ENCODE measurements at regions not wholly inside any gene's neighbourhood (a gene's known extent, or its start where the extent isn't known, plus 50 kb on each side); places are given as distances from the start of the nearest gene placed in this dataset.

DNA sequence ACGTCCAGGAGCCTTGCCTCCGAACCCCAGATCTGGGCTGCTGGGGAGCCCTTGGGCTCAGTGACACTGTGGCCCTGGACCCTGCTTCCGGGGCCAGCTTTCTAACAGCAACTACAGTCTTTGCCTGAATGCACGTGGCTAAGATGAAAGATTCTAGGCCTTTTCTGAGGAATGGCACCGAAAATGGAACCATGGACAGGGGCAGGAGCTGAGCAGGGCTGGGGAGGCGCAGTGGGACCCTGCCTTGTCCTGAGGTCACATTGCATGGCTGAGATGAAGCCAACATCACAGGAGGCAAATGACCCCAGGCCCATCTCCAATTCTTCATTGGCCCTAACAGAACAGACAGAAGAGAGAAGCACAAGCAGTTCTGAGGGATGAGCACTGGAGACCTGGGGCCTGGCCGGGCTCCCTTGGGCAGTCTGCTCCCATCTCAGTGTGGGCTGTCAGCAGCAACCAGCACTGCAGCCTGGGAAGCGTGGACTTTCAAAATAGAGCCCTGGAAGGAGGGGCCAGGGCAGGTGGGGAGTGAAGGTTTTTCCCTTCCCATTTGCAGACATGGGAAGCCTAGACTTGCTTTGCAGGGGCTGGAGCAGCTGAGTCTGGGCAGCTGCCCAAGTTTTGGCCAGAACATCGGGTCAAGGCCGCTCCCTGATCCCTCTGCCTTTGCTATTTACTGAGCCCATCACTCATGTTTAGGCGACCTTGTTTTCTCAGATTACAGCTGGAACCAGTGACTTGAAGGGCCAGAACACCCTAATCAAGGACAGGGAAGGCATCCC lies 114.4 kb upstream of the TCERG1L start:
- no peak for DNase-seq

DNA sequence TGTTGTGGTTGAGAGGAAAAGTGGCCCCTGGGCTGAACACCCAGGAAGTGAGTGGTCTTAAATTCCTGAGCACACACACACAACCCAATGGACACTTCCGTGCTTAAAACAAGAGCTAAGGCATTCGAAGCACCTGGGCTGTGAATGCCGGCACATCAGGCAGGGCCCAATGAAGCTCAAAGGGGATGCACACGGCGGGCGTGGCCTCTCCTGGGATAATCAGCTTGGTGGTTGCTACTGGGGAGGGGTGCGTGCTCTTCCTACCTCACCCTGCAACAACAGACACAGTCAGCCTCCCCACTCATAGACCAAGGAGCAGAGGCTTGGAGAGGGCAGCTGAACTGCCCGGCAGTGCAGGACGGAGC lies 115.0 kb upstream of the TCERG1L start:
- no peak for DNase-seq

DNA sequence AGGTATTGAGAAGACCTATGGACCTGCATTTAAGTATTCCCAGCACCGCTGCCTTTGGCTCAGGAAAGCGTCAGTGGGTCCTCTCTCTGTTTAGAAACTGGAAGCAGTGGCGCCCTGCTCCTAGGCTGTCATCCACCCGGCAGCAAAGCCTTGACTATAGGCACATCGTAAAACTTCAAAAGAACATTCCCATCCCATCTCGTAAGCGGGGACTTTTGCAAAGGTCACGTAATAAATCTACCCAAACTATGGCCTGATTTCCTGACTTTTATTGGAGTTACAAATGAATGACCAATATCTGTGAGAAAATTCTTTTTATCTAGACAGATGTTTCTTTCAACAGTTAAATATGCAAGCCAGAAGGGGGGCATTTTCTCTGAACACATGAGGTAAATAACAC lies 115.8 kb upstream of the TCERG1L start:
- DNase-seq = no peak

DNA sequence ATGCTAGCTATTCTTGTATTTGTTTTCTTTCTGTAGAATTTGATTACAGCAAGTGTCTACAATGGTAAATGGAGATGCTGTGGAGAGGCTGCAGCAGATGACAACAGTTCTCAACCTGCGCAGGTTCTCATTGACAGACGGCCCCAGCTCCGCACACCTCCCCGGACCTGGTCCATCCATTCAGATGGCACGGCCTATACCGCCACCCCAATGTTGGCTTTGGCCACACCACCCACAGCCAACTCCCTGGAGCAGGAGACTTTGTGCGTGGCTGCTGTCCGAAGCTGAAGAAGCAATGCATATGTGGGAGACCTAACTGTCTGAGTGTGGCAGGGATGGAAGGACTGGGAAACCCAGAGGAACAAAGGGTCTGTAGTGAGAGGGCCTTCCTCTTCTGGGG lies 116.4 kb upstream of the TCERG1L start:
- no peak for DNase-seq

DNA sequence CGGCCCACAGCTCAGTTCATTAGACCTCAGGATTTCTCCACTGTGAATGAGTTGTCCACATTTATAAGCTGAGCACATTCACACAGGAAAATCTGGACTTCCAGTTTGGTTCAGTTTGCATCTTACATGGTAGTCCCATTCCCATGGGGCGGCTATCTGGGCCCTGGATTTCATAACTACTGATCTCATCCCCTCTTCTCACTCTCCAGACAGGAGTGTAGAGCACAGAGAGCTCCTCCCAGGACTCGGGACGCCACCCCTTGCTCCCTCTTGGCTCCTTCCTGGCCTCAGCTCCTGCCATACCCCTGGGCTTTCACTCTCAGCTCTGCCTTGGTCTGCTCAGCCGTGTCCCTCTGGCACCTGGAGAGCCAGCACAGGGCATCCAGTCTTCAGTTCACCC lies 117.6 kb upstream of the TCERG1L start:
- no peak for DNase-seq

DNA sequence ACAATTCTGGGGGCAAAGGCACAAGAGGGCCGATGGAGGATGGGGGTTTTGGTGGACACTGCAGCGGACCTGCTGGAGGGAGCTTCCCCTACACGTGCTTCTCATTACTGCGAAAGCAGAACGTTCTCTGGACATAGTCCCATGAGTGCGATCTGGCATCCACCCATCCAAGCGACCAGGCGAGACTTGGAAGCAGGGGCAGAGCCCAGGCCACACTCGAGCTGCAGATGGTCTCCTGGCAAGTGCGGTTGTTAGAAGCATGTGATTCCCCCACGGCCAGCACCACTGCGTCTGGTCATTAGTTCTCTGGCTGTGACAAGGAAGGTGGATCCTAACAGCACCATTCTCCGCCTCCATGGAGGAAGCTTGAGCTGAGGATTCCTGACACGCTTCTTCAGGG lies 118.4 kb upstream of the TCERG1L start:
- no peak for DNase-seq

DNA sequence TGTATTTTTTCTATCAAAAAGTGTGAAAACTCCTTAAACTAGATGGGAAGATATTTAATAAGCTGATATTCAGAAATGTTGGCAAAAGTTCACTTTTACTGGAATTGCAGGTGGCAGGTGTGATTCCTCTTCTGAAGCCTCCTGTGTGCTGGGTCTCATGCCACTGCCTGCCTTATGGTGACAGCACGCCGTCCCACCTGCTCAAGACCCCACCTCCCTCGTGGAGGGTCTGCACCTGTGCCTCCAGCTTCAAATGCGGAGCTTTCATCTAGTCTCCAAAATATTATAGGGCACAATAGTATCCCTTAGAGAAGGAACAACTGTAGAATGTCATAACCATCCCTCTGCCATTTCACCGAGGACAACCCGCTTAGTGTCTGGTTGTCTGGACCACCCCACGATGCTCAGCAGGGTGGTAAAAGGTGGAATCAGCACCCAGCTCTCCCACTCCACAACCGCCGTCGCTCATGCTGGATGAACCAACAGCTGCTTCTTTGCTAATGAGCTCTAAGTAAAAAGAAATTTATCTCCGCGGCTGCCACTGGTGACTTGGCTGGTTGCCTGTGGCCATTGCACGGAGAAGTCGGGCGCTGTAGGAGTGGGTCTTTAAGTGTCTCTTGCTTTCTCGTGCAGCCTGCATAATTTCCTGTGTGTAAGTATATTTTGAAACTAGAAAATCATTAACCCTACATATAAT lies 119.3 kb upstream of the TCERG1L start:
- no peak for DNase-seq

DNA sequence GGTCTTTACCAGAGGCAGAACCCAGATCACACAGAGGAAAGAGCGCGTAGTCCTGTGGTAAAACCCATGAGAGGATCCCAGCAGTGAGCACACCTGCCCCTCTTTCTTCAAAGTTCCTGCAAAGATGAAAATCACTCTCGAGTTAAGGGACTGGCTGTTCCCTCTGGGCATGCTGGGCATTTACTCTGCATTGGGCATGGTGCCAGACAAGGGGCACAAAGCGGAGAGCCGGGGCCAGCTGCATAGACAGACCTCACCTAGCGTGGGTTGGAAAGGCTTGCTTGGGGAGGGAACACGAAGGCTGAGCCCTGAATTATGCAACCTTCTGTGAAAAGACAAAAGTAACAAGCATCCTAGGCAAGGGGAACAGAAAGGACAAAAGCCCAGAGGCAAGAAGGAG lies 120.0 kb upstream of the TCERG1L start:
- DNase-seq = no peak

DNA sequence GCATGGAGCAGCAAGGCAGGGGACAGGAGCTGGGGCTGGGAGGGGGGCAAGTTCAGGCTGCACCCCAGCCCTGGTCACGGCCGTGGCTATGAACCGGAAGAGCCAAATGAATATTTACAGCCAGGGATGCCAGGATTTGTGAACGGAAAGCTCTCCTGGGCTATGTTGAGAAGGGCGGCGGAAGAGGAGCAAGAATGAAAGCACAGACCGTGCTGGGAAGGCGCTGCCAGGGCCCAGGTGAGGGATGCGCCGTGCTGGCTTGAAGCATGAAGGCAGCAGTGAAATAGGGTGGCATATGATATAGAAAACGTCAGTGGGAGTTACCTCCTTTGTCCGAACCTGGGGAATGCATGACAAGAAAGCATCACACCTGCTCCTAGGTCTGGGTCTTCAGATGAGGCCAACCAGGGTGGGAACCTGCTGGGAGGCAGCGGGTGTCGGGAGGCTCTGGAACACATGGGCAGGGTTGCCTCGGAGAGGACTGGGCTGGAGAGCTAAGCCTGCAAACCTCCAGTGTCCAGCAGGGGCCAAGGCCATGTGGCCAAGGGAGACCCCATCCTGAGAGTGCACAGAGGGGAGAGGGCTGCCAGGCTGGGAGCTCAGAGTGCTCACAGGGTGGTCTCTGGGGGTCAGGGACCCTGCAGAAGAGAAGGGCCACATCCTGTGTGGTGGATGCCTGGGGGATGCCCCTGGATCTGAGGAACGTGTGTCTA lies 120.6 kb upstream of the TCERG1L start:
- DNase-seq = no peak

DNA sequence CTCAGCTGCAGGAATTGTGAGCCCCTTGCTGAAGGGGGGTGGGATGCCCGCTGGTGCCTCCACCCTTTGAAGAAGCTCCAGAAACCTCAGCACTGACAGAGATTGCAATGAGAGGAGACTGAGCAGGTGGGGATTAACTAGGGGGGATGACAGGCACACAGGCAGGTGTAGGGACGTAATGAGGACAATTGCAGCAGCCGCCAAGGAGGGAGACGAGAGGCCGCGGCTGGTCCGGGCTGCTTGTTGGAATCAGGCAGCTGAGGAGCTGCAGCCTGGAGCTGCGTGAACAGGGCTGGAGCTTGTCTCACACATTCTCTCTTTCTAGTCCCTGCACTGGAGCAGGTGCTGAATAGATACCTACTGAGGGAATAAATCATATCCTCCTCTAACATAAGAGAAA lies 122.0 kb upstream of the TCERG1L start:
- no peak for DNase-seq

DNA sequence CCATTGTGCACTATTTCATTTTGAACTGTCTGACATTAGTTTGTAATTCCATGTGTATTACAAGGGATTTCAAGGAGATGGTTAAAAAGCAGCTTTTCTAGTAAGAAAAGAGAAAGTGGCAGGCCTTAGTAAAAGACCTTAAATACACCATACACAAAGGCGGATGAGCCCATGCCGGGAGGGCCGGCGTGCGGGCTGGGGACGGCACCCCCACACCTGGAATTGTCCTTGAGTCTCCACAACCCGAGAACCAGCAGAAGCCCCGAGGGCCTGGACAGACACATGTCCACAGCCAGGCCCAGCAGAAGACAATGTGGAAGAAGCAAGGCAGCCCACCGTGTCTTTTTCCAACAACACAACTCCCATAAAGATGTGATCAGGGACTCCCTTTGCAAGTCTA lies 123.7 kb upstream of the TCERG1L start:
- no peak for DNase-seq

DNA sequence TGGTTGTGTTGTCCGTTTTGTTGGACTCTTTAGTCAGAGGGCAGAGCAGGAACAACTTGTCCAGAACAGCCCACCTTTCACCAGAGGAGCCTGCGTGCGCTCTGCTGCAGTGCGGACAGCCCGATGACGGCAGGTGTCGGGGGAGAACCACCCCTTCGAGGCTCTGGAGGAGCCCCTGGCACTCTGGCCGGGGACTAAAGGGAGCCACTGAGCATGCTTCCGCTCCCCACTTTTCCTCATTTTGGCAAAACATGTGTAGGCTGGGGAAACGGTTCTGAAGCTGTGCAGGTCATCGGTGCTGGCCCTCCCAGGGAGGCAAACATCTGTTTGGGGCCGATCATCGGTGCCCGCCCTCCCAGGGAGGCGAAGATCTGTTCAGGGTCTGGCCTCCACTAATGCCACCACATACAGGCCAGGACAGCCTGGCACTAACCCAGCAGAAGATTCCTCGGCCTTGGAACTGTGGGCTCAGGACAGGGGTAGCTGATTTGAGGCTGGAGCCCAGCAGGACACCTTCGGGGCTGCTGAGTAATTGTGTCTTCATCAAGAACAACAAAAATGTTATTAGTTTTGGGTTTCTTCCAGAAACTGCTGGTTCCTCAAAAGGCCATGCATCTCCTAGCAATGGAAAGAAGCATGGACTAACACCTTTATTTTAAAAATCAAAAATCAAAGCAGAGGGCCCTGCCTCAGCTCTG lies 124.4 kb upstream of the TCERG1L start:
- DNase-seq = no peak

DNA sequence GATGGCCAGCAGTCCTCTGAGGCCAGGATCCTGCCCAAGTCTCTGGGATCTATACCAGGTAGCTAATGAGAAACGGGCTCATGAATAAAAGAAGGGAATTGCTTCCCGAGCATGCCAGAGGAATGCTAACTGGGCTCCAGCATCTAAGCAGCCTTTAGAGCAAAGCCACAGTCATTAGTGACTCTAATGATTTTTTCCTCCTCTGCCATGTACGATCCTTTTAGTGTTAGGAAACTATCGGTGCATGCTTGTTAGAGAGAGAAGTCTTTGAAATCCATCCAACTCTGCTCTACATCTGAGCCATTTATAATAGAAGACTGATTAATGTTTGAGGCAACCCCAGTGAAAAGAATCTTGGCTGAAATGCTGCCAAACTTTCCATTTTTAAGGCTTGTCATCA lies 124.9 kb upstream of the TCERG1L start:
- DNase-seq = no peak

DNA sequence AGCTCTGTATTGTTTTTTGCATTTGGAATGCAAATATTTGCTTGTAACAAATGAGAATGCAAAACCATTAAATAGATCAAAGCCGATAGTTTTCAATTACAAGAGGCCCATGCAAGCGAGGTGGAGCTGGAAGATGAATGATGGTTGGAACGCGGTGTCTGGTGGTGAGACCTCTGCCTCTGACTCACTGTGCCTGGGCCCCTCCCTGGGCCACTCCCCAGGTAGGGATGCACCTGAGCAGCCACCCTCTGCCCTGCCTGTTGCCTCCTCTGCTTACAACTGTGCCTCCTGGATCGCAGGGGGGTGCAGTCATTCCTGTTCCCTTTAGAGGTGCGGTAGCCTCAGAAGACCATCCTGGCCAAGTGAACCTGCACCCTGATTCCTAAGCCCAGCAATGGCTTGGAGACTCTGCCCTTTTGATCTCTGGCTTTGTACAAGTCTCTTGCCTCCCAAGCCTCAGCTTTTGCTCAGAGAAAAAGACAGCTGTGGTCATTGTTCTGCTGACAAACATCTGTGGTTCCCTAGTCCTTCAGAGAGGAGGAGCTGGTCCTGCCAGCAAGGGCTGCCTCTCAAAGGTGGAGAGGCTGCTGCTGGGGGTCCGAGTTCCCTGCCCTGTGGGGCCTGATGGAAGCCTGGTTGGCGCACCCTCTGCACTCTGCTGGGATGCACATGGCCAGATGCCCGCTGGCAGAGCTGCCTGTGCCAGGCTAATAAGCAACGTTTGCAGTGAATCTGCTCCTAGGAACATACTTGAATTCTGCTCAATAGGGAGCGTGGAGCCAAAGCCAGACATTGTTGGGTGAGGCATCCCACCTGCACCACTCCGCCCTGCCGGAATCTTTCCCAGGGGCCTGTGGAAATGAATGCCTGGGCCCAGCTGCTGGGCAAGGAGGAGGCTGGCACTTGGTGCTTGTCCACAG lies 126.3 kb upstream of the TCERG1L start:
- DNase-seq = no peak

DNA sequence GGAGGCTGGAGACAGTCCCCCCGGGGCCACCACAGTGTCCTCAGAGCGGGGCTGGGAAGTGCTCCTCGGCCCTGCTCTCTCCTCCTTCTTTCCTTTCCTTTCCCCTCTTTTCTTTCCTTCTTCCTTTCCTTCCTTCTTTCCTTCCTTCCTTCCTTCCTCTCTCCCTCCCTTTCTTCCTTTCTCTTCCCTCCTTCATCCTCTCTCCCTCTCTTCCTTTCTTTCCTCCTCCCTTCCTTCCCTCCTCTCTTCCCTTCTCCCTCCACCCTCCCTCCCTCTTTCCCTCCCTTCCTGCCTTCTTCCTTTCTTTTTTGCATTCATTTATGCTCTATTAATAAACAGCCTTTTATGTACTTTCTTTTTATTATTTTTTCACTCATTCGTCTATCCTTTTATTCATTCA lies 127.1 kb upstream of the TCERG1L start:
- DNase-seq = no peak

DNA sequence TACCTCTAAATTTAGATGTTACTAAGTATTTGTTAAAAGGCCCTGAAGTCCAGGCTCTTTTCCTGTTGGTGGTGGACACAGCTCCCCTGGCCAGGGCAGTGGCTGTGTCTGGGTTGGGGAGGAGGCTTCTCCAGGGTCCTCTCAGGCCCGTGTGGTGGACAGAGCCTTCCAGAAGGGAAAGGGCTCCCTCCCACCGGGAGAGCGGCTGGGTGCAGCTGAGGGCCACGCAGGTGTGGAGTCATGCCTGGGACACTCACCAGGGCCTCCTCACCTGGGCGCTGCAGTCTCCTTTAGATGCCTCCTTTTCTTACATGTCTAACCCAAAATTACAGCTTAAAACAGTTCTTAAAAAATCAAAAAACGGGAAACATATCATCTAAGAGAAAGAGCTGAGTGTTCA lies 128.2 kb upstream of the TCERG1L start:
- no peak for DNase-seq

DNA sequence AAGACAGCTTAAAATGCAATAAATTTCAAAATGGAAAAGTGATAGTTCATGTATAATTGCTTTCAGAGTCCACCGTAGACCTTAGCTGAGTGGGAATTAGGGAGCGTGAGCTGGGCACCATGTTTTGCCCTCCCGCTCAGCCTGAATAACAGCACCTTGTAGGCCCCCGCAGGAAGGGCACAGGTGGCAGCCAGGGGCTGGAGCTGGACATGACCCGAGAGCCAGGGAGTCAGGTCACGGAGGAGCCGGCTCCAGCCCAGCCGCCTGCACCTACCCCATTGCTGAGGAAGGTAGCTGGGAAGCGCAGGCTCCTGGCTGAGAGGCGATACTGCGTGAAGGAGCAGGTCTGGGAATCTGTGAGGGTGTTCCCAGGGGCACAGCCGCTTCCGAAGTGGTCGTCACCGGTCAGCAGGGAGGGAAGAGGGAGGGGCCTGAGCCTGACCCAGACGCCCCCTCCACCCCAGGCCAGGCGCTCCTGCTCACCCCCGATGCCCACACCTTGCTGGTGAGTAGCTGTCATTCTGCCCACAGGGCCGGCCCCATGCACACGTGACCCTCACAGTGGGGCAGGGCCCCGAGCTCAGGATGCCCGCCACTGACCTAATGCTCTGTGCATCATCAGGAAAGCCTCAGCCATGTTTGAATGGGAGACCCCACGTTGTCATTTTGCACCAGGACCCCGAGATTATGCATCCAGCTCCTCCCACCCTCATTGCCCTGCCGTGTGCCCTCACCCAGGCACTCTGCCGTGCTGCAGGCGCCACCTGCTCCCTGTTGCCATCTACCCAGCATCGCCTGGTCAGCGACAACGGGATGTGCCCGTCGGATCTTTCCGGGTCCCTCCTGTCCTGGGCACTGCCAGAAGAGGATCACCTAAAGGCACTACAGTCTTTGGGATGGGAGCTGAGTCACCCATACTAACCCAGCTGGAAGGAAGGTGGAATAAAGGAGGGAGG lies 129.2 kb upstream of the TCERG1L start:
- no peak for DNase-seq

DNA sequence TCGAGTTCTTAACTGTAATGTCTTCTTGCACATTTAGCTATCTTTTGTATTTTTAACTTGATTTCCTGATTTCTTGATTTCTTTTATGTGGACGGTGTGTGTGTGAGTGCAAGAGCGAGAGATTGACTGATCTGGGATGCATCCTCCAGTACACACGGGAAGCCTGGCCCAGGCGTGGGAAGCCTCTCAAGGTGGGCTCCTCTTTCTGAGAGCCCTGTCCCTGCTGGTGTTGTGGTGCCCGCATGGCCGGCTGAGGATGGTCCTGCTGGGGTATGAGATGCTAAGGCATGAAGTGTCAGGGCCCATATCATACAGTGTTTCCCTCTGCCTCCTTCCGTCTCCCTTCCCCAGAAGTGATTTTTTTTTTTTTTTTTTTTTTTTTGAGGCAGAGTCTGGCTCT lies 130.8 kb upstream of the TCERG1L start:
- DNase-seq = no peak

DNA sequence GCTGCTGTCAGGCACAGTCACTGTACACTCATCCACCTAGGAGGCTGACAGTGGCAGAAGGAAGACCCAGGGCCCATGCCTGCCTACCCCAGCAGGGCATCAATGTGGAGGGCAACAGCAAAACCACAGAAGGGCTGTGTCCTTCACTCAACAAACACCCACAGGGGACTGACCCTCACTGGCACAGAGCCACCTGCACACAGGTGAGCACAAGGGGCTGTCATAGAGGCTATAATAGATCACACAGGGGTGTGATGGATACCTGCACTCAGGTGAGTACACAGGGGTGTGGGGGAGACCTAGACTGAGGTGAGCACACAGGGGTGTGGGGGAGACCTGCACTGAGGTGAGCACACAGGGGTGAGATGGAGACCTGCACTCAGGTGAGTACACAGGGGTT lies 132.8 kb upstream of the TCERG1L start:
- no peak for DNase-seq

DNA sequence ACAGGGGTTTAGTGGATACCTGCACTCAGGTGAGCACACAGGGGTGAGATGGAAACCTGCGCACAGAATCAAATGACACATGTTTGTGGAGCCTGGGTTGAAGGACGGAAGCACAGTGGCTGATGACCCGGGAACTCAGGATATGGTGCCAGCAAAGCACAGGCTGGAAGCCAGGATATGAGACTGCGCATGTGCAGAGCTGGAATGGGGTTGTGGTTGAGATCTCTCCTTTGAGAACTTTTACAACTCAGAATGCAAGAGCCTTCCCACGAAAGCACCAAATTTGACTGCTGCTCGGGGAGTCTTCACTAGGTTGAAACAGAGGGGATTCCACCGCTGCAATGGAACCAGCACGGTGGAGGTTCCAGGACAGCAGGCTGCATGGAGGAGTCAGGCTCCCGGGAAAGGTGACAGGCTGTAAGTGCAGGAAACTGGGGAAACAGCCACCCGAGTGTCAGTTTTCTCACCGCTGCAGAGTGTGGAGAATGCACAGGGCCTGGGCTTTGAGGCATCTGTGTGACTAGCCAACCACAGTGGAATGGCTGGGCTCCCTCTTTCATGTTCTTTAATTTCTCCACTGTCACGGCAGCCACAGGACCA lies 133.4 kb upstream of the TCERG1L start:
- no peak for DNase-seq

DNA sequence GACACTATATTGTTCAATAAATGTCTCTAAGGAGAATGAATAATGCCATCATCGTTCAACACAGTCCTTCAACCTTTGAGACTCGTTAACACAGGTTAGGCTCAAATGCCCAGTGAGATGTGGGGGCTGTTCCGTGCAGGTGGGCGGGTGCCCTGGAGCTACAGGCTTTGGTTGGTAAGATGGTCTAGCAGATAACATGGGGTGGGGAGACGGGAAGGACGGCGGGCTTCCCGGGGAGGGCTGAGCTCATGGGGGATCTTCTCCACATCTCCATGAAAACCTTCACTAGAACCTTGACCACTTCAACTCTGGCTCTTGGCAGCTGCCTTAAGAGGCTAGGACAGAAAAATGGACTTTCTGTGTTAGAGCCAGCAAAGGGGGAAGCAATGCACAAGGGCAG lies 134.1 kb upstream of the TCERG1L start:
- DNase-seq = no peak
